ENCODE measurements at regions not wholly inside any gene's neighbourhood (a gene's known extent, or its start where the extent isn't known, plus 50 kb on each side); places are given as distances from the start of the nearest gene placed in this dataset.

DNA sequence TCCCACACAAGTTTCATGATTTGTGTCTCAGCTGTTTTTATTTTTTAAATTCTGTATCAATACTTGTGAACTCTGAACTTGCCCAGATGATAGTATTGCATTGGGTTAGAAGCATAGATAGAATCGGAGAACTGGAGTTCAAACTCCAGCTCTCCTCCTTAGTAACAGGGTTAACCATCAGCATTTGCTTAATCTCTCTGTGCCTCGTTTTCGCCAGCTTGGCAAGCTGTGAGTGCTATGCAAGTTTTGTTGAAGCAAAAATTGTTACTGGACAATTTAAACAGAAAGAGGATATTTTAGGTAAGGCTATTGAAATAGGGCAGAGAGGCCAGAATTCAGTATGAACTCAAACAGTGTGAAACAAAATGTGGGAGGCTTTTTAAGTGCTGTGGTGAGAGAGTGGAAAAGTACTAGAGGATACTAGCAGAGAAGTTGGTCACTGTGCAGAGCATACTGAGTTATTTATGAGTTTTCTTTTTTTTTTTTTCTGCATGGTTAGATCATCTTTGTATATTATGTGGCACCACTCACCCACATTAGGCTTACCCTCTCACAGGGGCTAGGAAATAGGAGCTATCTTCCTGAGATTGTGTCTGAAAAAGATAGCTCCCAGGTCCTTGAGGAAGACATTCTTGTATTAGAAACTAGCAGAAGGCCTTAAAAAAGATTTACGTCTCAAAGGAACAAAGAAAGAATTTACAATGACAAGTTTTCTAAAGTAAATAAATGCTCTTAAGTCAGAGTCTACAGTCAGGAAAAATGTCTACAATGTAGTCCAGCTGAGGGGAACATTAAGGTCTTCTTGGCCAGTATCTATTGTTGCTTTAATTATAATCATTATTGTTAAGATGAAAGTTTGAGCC is 1126.6 kb downstream of the FAT4 start:
- Mint-ChIP-seq H3K36me3 (no peaks in the 10 kb centered on the region), H3K9me3 (peaks cover 14 to 18% of the 10 kb centered on the region in 2 donors), H3K27ac (no peak overlapping the region)
- no peak for DNase-seq (ENCODE audit: low spot score in 2 of 2)
- ATAC-seq = no peak

DNA sequence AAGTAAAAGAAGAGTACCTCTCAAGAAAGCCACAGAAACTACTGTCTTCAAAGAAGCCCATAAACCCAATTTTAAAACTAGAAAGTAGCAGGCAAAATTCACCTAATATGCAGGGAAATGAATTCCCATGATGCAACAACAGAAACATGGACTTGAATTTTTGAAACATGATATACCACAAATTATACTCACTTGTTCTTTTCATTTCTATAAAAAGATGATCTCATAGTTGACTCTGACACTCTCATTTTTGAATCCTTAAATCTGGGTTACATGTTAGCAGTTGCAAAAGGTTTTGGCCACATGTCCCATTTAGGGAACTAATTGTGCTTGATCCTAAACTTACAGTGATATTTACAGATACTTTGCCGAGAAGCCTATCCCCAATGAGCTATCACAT is 1130.8 kb downstream of the FAT4 start:
- H3K36me3 Mint-ChIP-seq = no peaks in the 10 kb centered on the region

DNA sequence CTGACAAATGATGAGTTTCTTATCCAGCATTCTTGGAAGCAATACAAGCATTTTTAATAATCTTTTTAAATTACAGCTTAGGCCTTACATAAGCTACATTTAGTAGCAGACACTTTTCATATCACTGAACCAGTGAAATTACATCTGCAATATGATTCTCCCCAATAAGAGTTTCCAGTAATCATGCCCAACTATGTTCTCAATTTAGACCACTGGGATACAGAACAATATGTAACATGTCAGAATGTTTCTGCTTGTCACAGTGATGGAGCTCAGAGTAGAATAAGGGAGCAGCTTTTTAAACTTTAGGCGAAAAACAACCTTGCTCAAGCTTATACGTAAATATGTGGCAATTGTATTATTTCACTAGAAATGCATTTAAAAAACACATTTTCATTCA is 1132.2 kb downstream of the FAT4 start:
- H3K36me3 Mint-ChIP-seq = no peaks in the 10 kb centered on the region
- peaks cover 5 to 9% of the 10 kb centered on the region in 2 donors for H3K9me3 Mint-ChIP-seq
- no peak overlapping the region for H3K27ac Mint-ChIP-seq
- ATAC-seq = no peak
- DNase-seq (ENCODE audit: low spot score in 2 of 2) = no peak

More for the DNA sequence above, 1130.8 kb downstream of the FAT4 start:
- DNase-seq (ENCODE audit: low spot score in 2 of 2) = no peak
- ATAC-seq = no peak
- Mint-ChIP-seq H3K9me3 (peaks cover 4 to 8% of the 10 kb centered on the region in 2 donors), H3K27ac (no peak overlapping the region)

DNA sequence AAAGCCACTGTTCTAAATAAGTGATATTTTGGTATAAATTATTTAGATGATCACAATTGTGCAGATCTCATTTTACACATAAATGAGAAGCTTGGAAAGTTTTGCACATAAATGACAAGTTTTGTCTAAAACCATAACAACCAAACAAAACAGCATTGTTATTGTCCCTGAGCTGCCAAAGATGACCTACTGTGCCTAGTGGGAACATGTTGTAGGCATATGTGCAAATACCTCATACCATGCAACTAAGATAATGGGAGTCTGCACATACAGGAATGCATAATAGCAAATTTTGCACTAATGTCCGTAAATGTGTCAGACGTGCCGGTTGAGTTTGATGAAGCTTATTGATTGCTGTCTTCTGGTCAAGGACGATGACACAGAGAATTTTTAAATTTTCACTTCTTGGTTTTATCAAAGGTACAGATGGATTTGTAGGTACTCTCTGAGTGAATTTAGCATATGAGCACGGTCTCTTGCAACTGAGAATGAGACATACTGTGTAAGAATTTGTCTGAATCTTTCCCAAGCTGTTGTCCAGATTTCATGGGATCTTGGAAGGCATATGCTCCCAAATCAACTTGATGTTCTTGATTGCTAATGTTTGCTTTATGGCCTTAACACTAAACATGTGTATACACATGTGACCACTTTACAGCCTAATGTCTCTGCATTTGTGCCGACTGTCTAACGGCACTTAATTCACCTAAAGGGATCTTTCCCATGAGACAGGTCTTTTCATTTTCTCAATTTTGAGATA is 1133.5 kb downstream of the FAT4 start:
- ATAC-seq = no peak
- H3K36me3 Mint-ChIP-seq = no peaks in the 10 kb centered on the region
- H3K9me3 Mint-ChIP-seq = peaks cover 7 to 16% of the 10 kb centered on the region in 2 donors
- no peak overlapping the region for H3K27ac Mint-ChIP-seq
- no peak for DNase-seq (ENCODE audit: low spot score in 2 of 2)

DNA sequence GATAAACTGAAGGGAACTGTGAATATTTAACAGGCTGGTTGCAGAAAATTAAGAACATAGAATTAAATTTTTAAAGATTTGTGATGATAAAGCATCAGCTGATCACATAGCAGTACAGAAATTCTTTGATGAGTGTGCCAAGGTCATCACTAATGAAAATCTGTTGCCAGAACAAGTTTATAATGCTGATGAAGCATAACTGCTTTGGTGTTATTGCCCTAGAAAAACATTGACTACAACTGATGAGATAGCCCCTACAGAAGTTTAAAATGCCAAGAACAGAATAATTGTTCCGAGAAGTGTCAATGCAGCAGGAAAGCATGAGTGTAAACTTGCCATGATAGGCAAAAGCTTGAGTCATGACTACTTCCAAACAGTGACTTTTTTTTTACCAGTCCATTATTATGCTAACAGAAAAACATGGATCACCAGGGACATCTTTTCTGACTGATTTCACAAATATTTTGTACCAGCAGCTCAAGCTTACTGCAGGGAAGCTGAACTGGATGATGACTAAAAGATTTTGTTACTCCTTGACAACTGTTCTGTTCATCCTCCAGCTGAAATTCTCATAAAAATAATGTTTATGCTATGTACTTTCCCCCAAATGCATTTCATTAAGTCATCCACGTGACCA is 1136.6 kb downstream of the FAT4 start:
- H3K9me3 Mint-ChIP-seq = peaks cover 7 to 12% of the 10 kb centered on the region in 2 donors
- H3K36me3 Mint-ChIP-seq = no peaks in the 10 kb centered on the region
- no peak overlapping the region for H3K27ac Mint-ChIP-seq
- ATAC-seq (no peak), DNase-seq (ENCODE audit: low spot score in 2 of 2) (no peak)

DNA sequence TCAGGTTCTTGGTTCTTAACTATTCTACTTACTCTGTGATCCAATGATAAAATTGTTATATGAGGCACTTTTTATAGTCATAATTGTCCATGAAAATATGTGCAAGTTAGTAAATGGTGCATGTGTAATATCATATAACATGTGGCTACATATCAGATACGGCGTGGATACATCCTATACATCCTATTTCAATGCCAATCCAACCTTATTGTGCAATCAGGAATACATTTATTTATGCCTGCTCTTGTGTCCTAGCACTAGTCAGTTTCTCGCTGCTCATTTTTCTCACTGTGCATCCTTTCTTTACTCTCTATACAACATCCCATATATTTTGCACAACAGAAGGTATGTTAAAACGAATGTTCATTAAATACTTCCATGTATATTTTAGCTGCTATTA is 1141.1 kb downstream of the FAT4 start:
- Mint-ChIP-seq H3K27ac (no peak overlapping the region), H3K36me3 (no peaks in the 10 kb centered on the region), H3K9me3 (peaks cover 12 to 16% of the 10 kb centered on the region in 2 donors)
- DNase-seq (ENCODE audit: low spot score in 2 of 2) (no peak), ATAC-seq (no peak)

DNA sequence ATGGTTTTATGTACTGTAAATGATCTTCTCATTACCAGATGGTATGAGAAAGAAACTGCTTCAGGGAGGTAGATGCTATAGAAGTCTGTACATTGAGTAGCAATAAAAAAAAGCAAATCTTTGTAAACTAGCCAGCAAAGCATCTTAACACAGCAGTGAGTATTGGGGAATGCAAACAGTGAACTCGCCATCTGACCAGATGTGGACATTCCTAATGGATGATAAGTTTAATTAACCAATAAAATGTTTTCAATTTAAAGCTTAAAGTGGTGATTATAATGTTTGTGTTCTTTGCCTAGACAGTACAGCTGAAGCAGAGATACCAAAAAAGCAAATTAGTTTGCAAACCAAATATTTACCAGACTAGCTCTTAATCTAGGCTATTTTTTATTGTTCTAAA is 1144.2 kb downstream of the FAT4 start:
- DNase-seq (ENCODE audit: low spot score in 2 of 2) = no peak
- H3K9me3 Mint-ChIP-seq = peaks cover 4 to 8% of the 10 kb centered on the region in 2 donors
- H3K36me3 Mint-ChIP-seq = no peaks in the 10 kb centered on the region
- no peak overlapping the region for H3K27ac Mint-ChIP-seq
- ATAC-seq = no peak

DNA sequence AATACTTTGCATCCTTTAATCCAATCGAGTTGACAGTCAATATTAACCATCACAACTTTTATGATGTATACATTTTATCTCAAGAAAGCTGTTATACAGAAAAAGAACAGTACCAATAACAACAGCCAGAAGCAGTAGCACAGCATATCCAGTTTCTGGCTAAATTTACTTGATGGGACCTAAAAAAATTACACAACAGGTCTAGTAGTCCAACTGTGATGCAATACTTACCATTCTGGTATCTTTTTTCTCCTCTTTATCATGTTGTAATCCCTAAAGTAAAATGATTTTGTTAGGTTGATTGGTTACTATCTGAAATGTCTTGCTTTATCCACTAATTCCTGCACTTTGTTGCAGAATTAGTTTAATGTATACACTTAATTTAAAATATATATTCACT is 1150.6 kb downstream of the FAT4 start:
- H3K27ac Mint-ChIP-seq = no peak overlapping the region
- no peak for DNase-seq (ENCODE audit: low spot score in 2 of 2)
- no peaks in the 10 kb centered on the region for H3K36me3 Mint-ChIP-seq
- H3K9me3 Mint-ChIP-seq = peaks cover 7 to 17% of the 10 kb centered on the region in 2 donors
- no peak for ATAC-seq

DNA sequence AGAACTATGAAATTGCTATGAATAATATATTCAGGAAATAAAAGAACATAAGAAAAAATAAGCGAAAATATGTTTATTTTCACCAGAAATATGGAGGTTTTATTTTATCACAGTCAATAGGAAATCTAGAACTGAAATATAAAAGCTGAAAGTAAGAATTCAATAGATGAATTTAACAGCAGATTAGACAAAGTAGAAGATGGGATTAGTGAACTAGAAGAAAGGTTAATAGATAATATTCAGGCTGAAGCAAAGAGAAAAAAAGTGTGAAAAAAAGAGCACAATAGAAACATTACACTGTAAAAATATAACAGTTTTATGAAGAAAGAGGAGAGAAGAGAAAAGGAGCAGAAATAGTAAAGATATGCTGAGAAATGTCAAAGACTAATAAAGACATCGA is 1152.1 kb downstream of the FAT4 start:
- ATAC-seq (no peak), DNase-seq (ENCODE audit: low spot score in 2 of 2) (no peak)
- H3K27ac Mint-ChIP-seq = no peak overlapping the region
- peaks cover 3 to 17% of the 10 kb centered on the region in 2 donors for H3K9me3 Mint-ChIP-seq
- no peaks in the 10 kb centered on the region for H3K36me3 Mint-ChIP-seq

DNA sequence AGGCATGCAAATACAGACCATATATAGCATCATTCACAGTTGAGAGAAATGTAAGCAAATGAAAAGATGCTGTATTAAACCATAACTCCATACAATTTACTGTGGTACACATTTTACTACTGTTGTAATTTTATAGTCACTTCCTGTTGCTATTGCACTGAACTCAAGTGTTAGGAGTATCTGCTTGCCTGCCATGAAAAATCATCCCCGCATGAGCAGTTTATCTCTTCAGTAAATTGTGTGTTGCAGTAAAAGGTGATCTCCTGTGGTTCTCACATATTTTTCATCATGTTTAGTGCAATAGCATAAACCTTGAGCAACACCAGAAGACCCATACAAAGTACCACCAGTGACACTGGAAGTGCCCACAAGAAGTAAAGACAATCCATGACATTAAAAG is 1153.4 kb downstream of the FAT4 start:
- Mint-ChIP-seq H3K9me3 (peaks cover 3 to 17% of the 10 kb centered on the region in 2 donors), H3K27ac (no peak overlapping the region), H3K36me3 (no peaks in the 10 kb centered on the region)
- no peak for ATAC-seq
- no peak for DNase-seq (ENCODE audit: low spot score in 2 of 2)

DNA sequence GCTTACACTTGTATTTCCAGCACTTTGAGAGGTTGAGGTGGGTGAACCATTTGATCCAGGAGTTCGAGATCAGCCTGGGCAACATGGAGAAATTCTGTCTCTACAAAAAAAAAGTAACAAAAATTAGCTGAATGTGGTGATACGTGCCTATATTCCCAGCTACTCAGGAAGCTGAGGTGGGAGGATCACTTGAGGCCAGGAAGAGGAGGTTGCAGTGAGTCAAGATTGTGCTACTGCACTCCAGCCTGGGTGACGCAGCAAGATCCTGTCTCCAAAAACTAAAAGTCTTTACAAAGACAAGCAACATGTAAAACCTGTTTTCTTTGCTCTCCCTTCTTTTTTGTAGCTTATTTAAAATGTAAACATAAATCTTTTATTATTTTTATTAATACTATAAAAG is 1156.1 kb downstream of the FAT4 start:
- Mint-ChIP-seq H3K36me3 (no peaks in the 10 kb centered on the region), H3K9me3 (peaks cover 3 to 13% of the 10 kb centered on the region in 2 donors), H3K27ac (no peak overlapping the region)
- no peak for ATAC-seq
- DNase-seq (ENCODE audit: low spot score in 2 of 2) = no peak

DNA sequence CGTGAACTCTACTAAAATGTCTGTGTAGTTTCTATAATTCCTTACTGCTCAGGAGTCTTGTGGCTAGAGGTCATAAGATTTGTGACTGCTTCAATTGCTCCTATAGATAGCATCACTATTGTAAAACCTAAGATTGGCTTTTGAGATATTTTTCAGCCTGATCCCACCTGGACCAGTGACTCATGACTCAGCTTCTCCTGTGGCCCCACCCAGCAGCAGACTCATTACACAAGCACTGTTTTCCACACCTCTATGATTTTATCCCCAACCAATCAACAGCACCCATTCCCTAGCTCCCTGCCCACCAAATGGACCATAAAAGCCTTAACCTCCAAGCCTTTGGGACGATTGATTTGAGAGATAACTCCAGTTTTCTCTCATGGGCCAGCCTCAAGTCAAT is 1157.0 kb upstream of the INTU start:
- no peak for DNase-seq (ENCODE audit: low spot score in 2 of 2)
- ATAC-seq = no peak
- Mint-ChIP-seq H3K36me3 (no peaks in the 10 kb centered on the region), H3K9me3 (peaks cover 0 to 9% of the 10 kb centered on the region in 2 donors), H3K27ac (no peak overlapping the region)

DNA sequence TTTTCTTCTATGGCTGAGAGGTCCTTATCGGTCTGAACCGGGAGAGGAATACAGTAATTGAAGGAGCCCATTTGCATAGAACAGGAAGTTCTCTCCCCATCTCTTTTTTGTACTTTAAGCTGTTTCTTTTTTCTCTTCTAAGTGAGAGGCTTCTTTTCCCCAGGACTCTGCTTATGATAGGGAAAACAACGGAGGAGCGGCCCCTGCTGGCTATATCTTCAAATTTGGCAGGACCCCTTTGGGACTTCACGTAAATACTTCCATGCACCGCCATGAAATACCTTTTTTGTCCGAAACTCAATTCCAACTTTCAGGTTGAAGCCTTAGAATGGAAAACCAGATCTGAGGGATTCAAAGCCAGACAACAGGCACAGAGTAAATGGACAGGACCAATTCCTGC is 1153.0 kb upstream of the INTU start:
- Mint-ChIP-seq H3K36me3 (no peaks in the 10 kb centered on the region), H3K9me3 (peaks cover 0 to 12% of the 10 kb centered on the region in 2 donors), H3K27ac (no peak overlapping the region)
- no peak for DNase-seq (ENCODE audit: low spot score in 2 of 2)
- no peak for ATAC-seq

DNA sequence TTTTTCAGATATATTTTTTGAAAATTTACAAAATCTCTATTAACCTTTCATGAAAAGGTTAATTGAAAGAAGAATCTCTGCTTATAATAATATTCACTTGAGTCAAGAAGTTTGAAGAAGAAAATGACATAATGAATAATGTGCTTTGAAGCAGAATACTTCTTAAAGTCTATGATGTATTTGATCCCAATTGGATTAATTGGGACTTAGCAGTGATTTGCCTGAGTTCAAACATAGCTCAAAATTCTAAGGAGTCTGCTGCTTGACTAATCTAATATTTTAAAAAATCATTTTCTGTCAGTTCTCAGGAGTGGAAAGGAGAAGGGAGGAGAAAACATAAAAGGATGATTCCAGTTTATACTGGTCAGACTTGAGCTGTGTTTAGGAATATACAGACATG is 1150.4 kb upstream of the INTU start:
- Mint-ChIP-seq H3K36me3 (no peaks in the 10 kb centered on the region), H3K27ac (no peak overlapping the region), H3K9me3 (peaks cover 0 to 10% of the 10 kb centered on the region in 2 donors)
- no peak for DNase-seq (ENCODE audit: low spot score in 2 of 2)
- ATAC-seq = no peak

DNA sequence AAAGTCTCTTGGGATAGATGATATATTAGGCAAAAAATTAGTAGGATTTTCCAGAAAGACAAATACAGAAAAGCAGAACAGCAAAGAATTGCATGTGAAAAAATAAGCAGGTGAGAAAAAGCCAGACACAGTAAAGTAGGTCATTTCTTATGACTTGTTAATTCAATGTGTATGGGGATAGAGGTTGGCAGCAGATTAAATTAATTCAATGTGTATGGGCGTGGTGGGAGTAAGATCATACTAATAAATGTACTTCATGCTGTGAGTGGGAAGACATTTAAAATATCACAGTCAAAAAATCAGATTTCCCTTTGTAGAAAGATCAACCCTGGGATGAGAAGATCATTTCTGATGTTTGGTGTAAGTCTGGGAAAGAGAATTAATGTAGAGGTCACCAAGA is 1146.4 kb upstream of the INTU start:
- no peak for DNase-seq (ENCODE audit: low spot score in 2 of 2)
- H3K27ac Mint-ChIP-seq = no peak overlapping the region
- no peak for ATAC-seq
- H3K36me3 Mint-ChIP-seq = peaks cover 0 to 8% of the 10 kb centered on the region in 2 donors
- peaks cover 9 to 13% of the 10 kb centered on the region in 2 donors for H3K9me3 Mint-ChIP-seq

DNA sequence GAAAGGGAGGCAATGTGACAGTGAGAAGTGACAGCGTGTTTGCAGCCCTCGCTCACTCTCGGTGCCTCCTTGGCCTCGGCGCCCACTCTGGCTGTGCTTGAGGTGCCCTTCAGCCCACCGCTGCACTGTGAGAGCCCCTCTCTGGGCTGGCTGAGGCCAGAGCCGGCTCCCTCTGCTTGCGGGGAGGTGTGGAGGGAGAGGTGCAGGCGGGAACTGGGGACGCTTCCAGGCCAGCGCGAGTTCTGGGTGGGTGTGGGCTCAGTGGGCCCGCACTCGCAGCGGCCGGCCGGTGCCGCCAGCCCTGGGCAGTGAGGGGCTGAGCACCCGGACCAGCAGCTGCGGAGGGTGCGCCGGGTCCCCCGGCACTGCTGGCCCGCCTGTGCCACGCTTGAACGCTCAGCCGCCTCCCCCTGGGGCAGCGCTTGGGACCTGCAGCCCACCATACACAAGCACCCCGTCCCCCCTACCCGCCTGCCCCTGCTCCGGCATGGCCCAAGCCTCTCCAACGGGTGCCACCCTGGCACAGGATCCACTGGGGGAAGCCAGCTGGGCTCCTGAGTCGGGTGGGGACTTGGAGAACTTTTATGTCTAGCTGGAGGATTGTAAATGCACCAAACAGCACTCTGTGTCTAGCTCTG is 1142.8 kb upstream of the INTU start:
- DNase-seq (ENCODE audit: low spot score in 2 of 2) (no peak), ATAC-seq (no peak)
- Mint-ChIP-seq H3K9me3 (peaks cover 9 to 18% of the 10 kb centered on the region in 2 donors), H3K27ac (no peak overlapping the region), H3K36me3 (peaks cover 0 to 13% of the 10 kb centered on the region in 2 donors)

Data from activated naive CD4-positive, alpha-beta T cell treated with anti-CD3 and anti-CD28 coated beads, Interleukin-2, amount 50 U/mL, for 72 hours (primary cell).